Limb (tissue), 2 donors: ENCODE measurements at regions not wholly inside any gene's neighbourhood (a gene's known extent, or its start where the extent isn't known, plus 50 kb on each side); places are given as distances from the start of the nearest gene placed in this dataset.
A peak's percentile ranks its signal among the peaks of the same experiment; 100 is the strongest.
"Not testable (repeated sequence)": the region's sequence is repeated elsewhere in the genome, so short reads cannot be mapped to it uniquely, and the experiment has no call there.

Experiments
- DNase-seq, 2 donors: peaks; one replicate each; pipeline ENCODE4 v3.0.0-alpha.2; 2016; ENCODE audit errors: extremely low spot score in 2 of 2

GRCh38 chr3:30327976-30328375 lies 278.4 kb upstream of the TGFBR2 start:
- DNase-seq, result not testable (repeated sequence)

- DNase-seq, result not testable (repeated sequence)
Measured at GRCh38 chr3:30328935-30329334, 277.5 kb upstream of the TGFBR2 start.

- no peak for DNase-seq
Measured at GRCh38 chr3:30331519-30331918, 274.9 kb upstream of the TGFBR2 start.

GRCh38 chr3:30332196-30333021 lies 274.0 kb upstream of the TGFBR2 start:
- no peak for DNase-seq

GRCh38 chr3:30333143-30333542 lies 273.3 kb upstream of the TGFBR2 start:
- DNase-seq, result no peak

GRCh38 chr3:30333903-30334302 lies 272.5 kb upstream of the TGFBR2 start:
- DNase-seq, result no peak

- no peak for DNase-seq
Measured at GRCh38 chr3:30340500-30340899, 265.9 kb upstream of the TGFBR2 start.

- DNase-seq, result no peak
Measured at GRCh38 chr3:30341079-30341478, 265.3 kb upstream of the TGFBR2 start.

- DNase-seq, result no peak
Measured at GRCh38 chr3:30341851-30342250, 264.6 kb upstream of the TGFBR2 start.

GRCh38 chr3:30342318-30343060 lies 263.9 kb upstream of the TGFBR2 start:
- no peak for DNase-seq

- DNase-seq, result no peak
Measured at GRCh38 chr3:30343067-30343831, 263.2 kb upstream of the TGFBR2 start.

GRCh38 chr3:30343861-30344260 lies 262.5 kb upstream of the TGFBR2 start:
- no peak for DNase-seq

GRCh38 chr3:30344288-30344687 lies 262.1 kb upstream of the TGFBR2 start:
- no peak for DNase-seq

- DNase-seq, result no peak
Measured at GRCh38 chr3:30346933-30347320, 259.5 kb upstream of the TGFBR2 start.

GRCh38 chr3:30347679-30348216 lies 258.7 kb upstream of the TGFBR2 start:
- no peak for DNase-seq

GRCh38 chr3:30349507-30349906 lies 256.9 kb upstream of the TGFBR2 start:
- DNase-seq, result no peak

- no peak for DNase-seq
Measured at GRCh38 chr3:30350011-30350410, 256.4 kb upstream of the TGFBR2 start.

- no peak for DNase-seq
Measured at GRCh38 chr3:30350901-30351300, 255.5 kb upstream of the TGFBR2 start.

GRCh38 chr3:30352410-30353318 lies 253.7 kb upstream of the TGFBR2 start:
- DNase-seq, result peak in 1 of 2 donors; percentile 60

GRCh38 chr3:30353711-30354467 lies 252.5 kb upstream of the TGFBR2 start:
- no peak for DNase-seq
